SK-N-SH (cell line): ENCODE measurements at regions not wholly inside any gene's neighbourhood (a gene's known extent, or its start where the extent isn't known, plus 50 kb on each side); places are given as distances from the start of the nearest gene placed in this dataset.

Experiments
- CTCF ChIA-PET: fragments of 300-600, 350-600 bp; formaldehyde crosslinking; extraction: SDS; loops from one replicate; lab custom pipeline; 2021; lab: Yijun Ruan, JAX
- POLR2A ChIA-PET: fragments of 350-600 bp; sonication (Branson Sonifier 250); formaldehyde crosslinking; extraction: SDS; loops from one replicate; lab custom pipeline; 2020; ENCODE audit warnings: antibody characterized with exemption, inconsistent platforms; lab: Yijun Ruan, JAX
- DNase-seq: peaks from one replicate; pipeline ENCODE4 v3.0.0; 2012
- H2AFZ ChIP-seq: fragments of 200-600 bp; sonication (generic); 2 replicates; pipeline ENCODE4 v1.8.1; 2016; ENCODE audit warnings: antibody characterized with exemption, mild to moderate bottlenecking, low read depth
- H3F3A ChIP-seq: fragments of 200-600 bp; sonication (generic); replicated peaks from 2 replicates; pipeline ENCODE3; 2016; ENCODE audit warnings: antibody characterized with exemption, mild to moderate bottlenecking; ENCODE audit not compliant: insufficient read depth
- H3K27ac ChIP-seq, 2 experiments: fragments of 200-500 bp in 1 of 2; fragments of 200-600 bp in 1 of 2; sonication (Bioruptor generic) in 1 of 2; sonication (generic), shearing (Covaris generic) in 1 of 2; 2 replicates each; pipeline versions ENCODE4 v1.5.1 to v1.6.1; 2014 to 2016; ENCODE audit warnings: low read depth in 2 of 2, inconsistent platforms in 1 of 2, low read length in 1 of 2, mild to moderate bottlenecking in 1 of 2, mixed read lengths in 1 of 2
- H3K27me3 ChIP-seq: fragments of 200-600 bp; sonication (generic), shearing (Covaris generic); 2 replicates; pipeline ENCODE4 v1.6.1; 2016; ENCODE audit warnings: mixed run types; ENCODE audit not compliant: insufficient read depth
- H3K36me3 ChIP-seq, 2 experiments: fragments of 200-500 bp in 1 of 2; fragments of 200-600 bp in 1 of 2; sonication (Bioruptor generic) in 1 of 2; sonication (generic) in 1 of 2; replicated peaks in 1 of 2; 2 replicates each; pipeline versions ENCODE3 to v1.5.1; 2014 to 2016; ENCODE audit warnings: low read length in 1 of 2, mild to moderate bottlenecking in 1 of 2; ENCODE audit not compliant: insufficient read depth in 2 of 2, control insufficient read depth in 1 of 2
- H3K4me1 ChIP-seq, 2 experiments: fragments of 200-500 bp in 1 of 2; fragments of 200-600 bp in 1 of 2; sonication (Bioruptor generic) in 1 of 2; sonication (generic), shearing (Covaris generic) in 1 of 2; 2 replicates each; pipeline versions ENCODE4 v1.5.1 to v1.6.1; 2014 to 2016; ENCODE audit warnings: low read depth in 1 of 2, low read length in 1 of 2, mixed run types in 1 of 2; ENCODE audit not compliant: insufficient read depth in 2 of 2, control insufficient read depth in 1 of 2
- H3K4me2 ChIP-seq: fragments of 200-600 bp; sonication (generic), shearing (Covaris generic); 2 replicates; pipeline ENCODE4 v1.6.1; 2017; ENCODE audit warnings: mixed run types
- H3K4me3 ChIP-seq, 2 experiments: fragments of 200-500 bp in 1 of 2; fragments of 200-600 bp in 1 of 2; sonication (Bioruptor generic) in 1 of 2; sonication (generic), shearing (Covaris generic) in 1 of 2; 2 replicates each; pipeline versions ENCODE4 v1.5.1 to v1.8.1; 2014 to 2016; ENCODE audit warnings: low read depth in 2 of 2, inconsistent platforms in 1 of 2, low read length in 1 of 2, mild to moderate bottlenecking in 1 of 2, mixed read lengths in 1 of 2, moderate library complexity in 1 of 2
- H3K79me2 ChIP-seq: fragments of 200-600 bp; sonication (generic); 2 replicates; pipeline ENCODE4 v1.8.1; 2017; ENCODE audit warnings: mild to moderate bottlenecking; ENCODE audit not compliant: insufficient read depth
- H3K9ac ChIP-seq: fragments of 200-600 bp; sonication (generic); 2 replicates; pipeline ENCODE4 v1.6.1; 2017; ENCODE audit warnings: mixed run types
- H3K9me2 ChIP-seq: fragments of 200-600 bp; sonication (generic); 2 replicates; pipeline ENCODE4 v1.6.1; 2017; ENCODE audit warnings: mixed run types
- H3K9me3 ChIP-seq: fragments of 200-600 bp; sonication (generic); 2 replicates; pipeline ENCODE4 v1.6.1; 2017; ENCODE audit warnings: mixed run types, mild to moderate bottlenecking, moderate library complexity
- H4K20me1 ChIP-seq: fragments of 200-600 bp; sonication (generic); 2 replicates; pipeline ENCODE4 v1.6.1; 2017; ENCODE audit warnings: mild to moderate bottlenecking, mixed run types; ENCODE audit not compliant: insufficient read depth
- CHD2 ChIP-seq: fragments of 150-350 bp; IDR thresholded peaks from 2 replicates; pipeline ENCODE4 v1.6.1; 2018; ENCODE audit warnings: low read length; ENCODE audit not compliant: partially characterized antibody
- FOSL2 ChIP-seq: IDR thresholded peaks from 2 replicates; pipeline ENCODE4 v1.4.0; 2012; ENCODE audit warnings: low read depth, mild to moderate bottlenecking, moderate library complexity, borderline replicate concordance
- FOXM1 ChIP-seq: IDR thresholded peaks from 2 replicates; pipeline ENCODE4 v1.4.0; 2012; ENCODE audit warnings: low read depth, mild to moderate bottlenecking
- GABPA ChIP-seq: IDR thresholded peaks from 2 replicates; pipeline ENCODE4 v1.4.0; 2012; ENCODE audit warnings: low read depth, mild to moderate bottlenecking
- NFIC ChIP-seq: IDR thresholded peaks from 2 replicates; pipeline ENCODE4 v1.4.0; 2012; ENCODE audit warnings: borderline replicate concordance
- RCOR1 ChIP-seq: fragments of 150-350 bp; IDR thresholded peaks from 2 replicates; pipeline ENCODE4 v1.6.1; 2017; ENCODE audit warnings: antibody characterized with exemption, low read length
- RFX5 ChIP-seq: IDR thresholded peaks from 2 replicates; pipeline ENCODE4 v1.6.1; 2012; ENCODE audit warnings: mild to moderate bottlenecking, improper control_type of control experiment, low read length
- SIN3A ChIP-seq: IDR thresholded peaks from 2 replicates; pipeline ENCODE4 v1.6.1; 2012; ENCODE audit warnings: low read depth, mild to moderate bottlenecking, low read length, moderate library complexity, borderline replicate concordance
- TCF12 ChIP-seq: IDR thresholded peaks from 2 replicates; pipeline ENCODE4 v1.4.0; 2012
- TEAD4 ChIP-seq: IDR thresholded peaks from 2 replicates; pipeline ENCODE4 v1.4.0; 2012; ENCODE audit warnings: mild to moderate bottlenecking, borderline replicate concordance; ENCODE audit not compliant: insufficient read depth
- YY1 ChIP-seq: IDR thresholded peaks from 2 replicates; pipeline ENCODE4 v1.4.0; 2012; ENCODE audit warnings: low read depth, mild to moderate bottlenecking
- WGBS: methylation state at CpG from one replicate; pipeline ENCODE4 v1.1.6; 2017; ENCODE audit warnings: low lambda C conversion rate; 5-methylcytosine and 5-hydroxymethylcytosine counted together
- TF ChIP-seq, protein P1 (sequence below): fragments of 150-350 bp; IDR thresholded peaks from 2 replicates; pipeline ENCODE4 v1.6.1; 2016; ENCODE audit warnings: mild to moderate bottlenecking, low read depth, low read length
- TF ChIP-seq, protein P2 (sequence below): IDR thresholded peaks from 2 replicates; pipeline ENCODE4; 2012
- TF ChIP-seq, protein P3 (sequence below): IDR thresholded peaks from 2 replicates; pipeline ENCODE4 v1.6.1; 2012; ENCODE audit warnings: mild to moderate bottlenecking, low read depth, low read length, moderate library complexity
- TF ChIP-seq, protein P4 (sequence below): fragments of 150-350 bp; IDR thresholded peaks from 2 replicates; pipeline ENCODE4 v1.6.1; 2017; ENCODE audit warnings: antibody characterized with exemption, low read length, low read depth, borderline replicate concordance

DNA sequence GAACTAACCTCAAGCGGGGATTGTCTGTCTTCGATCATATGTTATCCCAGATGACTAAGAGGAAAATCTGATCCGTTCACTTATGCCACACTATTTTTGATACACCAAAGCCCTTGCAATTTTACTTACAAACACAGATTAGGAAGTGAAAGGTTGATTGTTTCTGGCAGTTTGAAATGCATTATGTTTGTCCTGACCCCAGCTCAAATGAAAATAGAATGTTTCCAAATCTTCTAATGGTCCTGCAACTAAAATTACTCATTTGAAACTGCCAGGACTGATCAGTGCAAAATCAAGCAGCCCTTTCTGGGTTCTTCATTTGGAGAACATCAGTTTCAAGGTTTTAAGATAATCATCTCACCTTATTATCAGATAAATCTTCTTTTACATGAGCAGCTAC, 696.7 kb upstream of the WWC1 start (continued):
- TF ChIP-seq, protein P1, sequence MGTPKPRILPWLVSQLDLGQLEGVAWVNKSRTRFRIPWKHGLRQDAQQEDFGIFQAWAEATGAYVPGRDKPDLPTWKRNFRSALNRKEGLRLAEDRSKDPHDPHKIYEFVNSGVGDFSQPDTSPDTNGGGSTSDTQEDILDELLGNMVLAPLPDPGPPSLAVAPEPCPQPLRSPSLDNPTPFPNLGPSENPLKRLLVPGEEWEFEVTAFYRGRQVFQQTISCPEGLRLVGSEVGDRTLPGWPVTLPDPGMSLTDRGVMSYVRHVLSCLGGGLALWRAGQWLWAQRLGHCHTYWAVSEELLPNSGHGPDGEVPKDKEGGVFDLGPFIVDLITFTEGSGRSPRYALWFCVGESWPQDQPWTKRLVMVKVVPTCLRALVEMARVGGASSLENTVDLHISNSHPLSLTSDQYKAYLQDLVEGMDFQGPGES, result no peak
- TF ChIP-seq RFX5 (no peak), GABPA (no peak)

DNA sequence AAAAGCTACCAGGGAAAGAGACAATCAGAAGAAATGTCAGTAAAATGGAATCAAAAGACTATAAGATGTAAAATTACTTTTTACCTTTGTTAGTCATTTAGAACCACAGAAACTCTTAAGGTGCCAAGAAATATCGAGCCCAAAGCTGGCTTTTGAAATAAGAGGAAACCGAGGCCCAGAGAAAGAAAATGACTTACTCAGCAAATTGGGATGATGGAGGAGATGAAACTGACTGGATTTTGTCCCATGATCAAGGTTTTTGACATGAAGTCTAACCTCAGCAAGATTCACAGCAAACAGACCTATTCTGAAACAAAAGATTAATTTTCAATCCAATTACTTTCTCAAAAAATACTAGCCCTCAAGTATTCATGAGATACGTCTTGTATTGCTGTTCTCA, 696.2 kb upstream of the WWC1 start:
- Histone ChIP-seq H3K4me3 (no peak overlapping the region), H3K9me3 (no peaks in the 10 kb centered on the region), H3K79me2 (no peaks in the 10 kb centered on the region), H4K20me1 (no peaks in the 10 kb centered on the region), H3K4me2 (no peak overlapping the region), H3K36me3 (no peaks in the 10 kb centered on the region), H3K4me1 (no peaks in the 10 kb centered on the region), H2AFZ (no peak overlapping the region), H3F3A (no peaks in the 10 kb centered on the region), H3K9me2 (no peaks in the 10 kb centered on the region), H3K9ac (no peak overlapping the region), H3K27ac (no peak overlapping the region), H3K27me3 (no peaks in the 10 kb centered on the region)
- TF ChIP-seq FOSL2, result no peak
- TF ChIP-seq CHD2, result no peak
- TF ChIP-seq RCOR1, result no peak
- POLR2A ChIA-PET, result no interaction called here
- CTCF ChIA-PET, result interaction anchor here (1.4 kb wide), 1 partner anchor 452 kb away, joined by 3 read pairs; no protein-coding TSS in a partner anchor
- no peak for DNase-seq
- 64% methylated on average over 3 of the region's 3 CpGs for WGBS

DNA sequence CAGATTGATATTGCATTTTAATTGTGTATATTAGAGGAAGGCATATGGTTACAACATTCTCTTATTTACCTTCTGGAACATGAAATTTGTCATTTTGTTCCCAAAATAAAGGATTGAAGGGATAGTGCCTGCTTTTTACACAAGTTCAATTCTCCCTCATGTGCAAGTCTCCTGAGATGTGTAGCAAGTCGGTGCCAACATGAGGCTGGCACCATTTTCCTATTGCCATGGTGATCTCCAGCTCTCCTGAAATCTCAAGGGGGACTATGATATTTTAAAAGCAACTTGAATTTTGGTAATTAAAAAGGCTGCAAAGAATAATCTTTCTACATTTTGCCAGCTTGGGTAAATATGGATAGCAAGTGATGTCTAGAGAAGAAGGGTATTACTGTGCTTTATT, 693.3 kb upstream of the WWC1 start:
- H3K36me3 ChIP-seq, result no peaks in the 10 kb centered on the region
- no peak for DNase-seq
- H3F3A ChIP-seq, result no peaks in the 10 kb centered on the region
- ChIA-PET POLR2A (no interaction called here), CTCF (interaction anchor here (1.2 to 1.3 kb wide), 2 partner anchors 11 to 417 kb away, joined by 3 read pairs; no protein-coding TSS in a partner anchor)
- H3K4me3 ChIP-seq, result no peak overlapping the region
- no peaks in the 10 kb centered on the region for H3K4me1 ChIP-seq
- TF ChIP-seq YY1 (no peak), TEAD4 (no peak), SIN3A (no peak), NFIC (no peak), TCF12 (no peak), FOSL2 (no peak), FOXM1 (no peak)
- TF ChIP-seq, protein P2, sequence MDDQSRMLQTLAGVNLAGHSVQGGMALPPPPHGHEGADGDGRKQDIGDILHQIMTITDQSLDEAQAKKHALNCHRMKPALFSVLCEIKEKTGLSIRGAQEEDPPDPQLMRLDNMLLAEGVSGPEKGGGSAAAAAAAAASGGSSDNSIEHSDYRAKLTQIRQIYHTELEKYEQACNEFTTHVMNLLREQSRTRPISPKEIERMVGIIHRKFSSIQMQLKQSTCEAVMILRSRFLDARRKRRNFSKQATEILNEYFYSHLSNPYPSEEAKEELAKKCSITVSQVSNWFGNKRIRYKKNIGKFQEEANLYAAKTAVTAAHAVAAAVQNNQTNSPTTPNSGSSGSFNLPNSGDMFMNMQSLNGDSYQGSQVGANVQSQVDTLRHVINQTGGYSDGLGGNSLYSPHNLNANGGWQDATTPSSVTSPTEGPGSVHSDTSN, result no peak
- TF ChIP-seq, protein P3, sequence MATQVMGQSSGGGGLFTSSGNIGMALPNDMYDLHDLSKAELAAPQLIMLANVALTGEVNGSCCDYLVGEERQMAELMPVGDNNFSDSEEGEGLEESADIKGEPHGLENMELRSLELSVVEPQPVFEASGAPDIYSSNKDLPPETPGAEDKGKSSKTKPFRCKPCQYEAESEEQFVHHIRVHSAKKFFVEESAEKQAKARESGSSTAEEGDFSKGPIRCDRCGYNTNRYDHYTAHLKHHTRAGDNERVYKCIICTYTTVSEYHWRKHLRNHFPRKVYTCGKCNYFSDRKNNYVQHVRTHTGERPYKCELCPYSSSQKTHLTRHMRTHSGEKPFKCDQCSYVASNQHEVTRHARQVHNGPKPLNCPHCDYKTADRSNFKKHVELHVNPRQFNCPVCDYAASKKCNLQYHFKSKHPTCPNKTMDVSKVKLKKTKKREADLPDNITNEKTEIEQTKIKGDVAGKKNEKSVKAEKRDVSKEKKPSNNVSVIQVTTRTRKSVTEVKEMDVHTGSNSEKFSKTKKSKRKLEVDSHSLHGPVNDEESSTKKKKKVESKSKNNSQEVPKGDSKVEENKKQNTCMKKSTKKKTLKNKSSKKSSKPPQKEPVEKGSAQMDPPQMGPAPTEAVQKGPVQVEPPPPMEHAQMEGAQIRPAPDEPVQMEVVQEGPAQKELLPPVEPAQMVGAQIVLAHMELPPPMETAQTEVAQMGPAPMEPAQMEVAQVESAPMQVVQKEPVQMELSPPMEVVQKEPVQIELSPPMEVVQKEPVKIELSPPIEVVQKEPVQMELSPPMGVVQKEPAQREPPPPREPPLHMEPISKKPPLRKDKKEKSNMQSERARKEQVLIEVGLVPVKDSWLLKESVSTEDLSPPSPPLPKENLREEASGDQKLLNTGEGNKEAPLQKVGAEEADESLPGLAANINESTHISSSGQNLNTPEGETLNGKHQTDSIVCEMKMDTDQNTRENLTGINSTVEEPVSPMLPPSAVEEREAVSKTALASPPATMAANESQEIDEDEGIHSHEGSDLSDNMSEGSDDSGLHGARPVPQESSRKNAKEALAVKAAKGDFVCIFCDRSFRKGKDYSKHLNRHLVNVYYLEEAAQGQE, result no peak
- TF ChIP-seq, protein P4, sequence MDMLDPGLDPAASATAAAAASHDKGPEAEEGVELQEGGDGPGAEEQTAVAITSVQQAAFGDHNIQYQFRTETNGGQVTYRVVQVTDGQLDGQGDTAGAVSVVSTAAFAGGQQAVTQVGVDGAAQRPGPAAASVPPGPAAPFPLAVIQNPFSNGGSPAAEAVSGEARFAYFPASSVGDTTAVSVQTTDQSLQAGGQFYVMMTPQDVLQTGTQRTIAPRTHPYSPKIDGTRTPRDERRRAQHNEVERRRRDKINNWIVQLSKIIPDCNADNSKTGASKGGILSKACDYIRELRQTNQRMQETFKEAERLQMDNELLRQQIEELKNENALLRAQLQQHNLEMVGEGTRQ, result no peak
- no peak overlapping the region for H2AFZ ChIP-seq
- no peaks in the 10 kb centered on the region for H3K79me2 ChIP-seq
- no peaks in the 10 kb centered on the region for H3K9me2 ChIP-seq
- WGBS, result 65% methylated on average over 1 of the region's 1 CpG
- H3K9ac ChIP-seq, result no peak overlapping the region
- no peaks in the 10 kb centered on the region for H3K27me3 ChIP-seq
- H3K4me2 ChIP-seq, result no peak overlapping the region
- H4K20me1 ChIP-seq, result no peaks in the 10 kb centered on the region
- H3K27ac ChIP-seq, result no peak overlapping the region
- no peaks in the 10 kb centered on the region for H3K9me3 ChIP-seq
